SK-N-SH (cell line): ENCODE measurements at regions not wholly inside any gene's neighbourhood (a gene's known extent, or its start where the extent isn't known, plus 50 kb on each side); places are given as distances from the start of the nearest gene placed in this dataset.

Source experiments
- CTCF ChIA-PET: fragments of 300-600, 350-600 bp; formaldehyde crosslinking; extraction: SDS; loops from one replicate; lab custom pipeline; 2021; lab: Yijun Ruan, JAX
- POLR2A ChIA-PET: fragments of 350-600 bp; sonication (Branson Sonifier 250); formaldehyde crosslinking; extraction: SDS; loops from one replicate; lab custom pipeline; 2020; ENCODE audit warnings: antibody characterized with exemption, inconsistent platforms; lab: Yijun Ruan, JAX
- DNase-seq: peaks from one replicate; pipeline ENCODE4 v3.0.0; 2012
- H2AFZ ChIP-seq: fragments of 200-600 bp; sonication (generic); 2 replicates; pipeline ENCODE4 v1.8.1; 2016; ENCODE audit warnings: antibody characterized with exemption, mild to moderate bottlenecking, low read depth
- H3F3A ChIP-seq: fragments of 200-600 bp; sonication (generic); replicated peaks from 2 replicates; pipeline ENCODE3; 2016; ENCODE audit warnings: antibody characterized with exemption, mild to moderate bottlenecking; ENCODE audit not compliant: insufficient read depth
- H3K27ac ChIP-seq, 2 experiments: fragments of 200-500 bp in 1 of 2; fragments of 200-600 bp in 1 of 2; sonication (Bioruptor generic) in 1 of 2; sonication (generic), shearing (Covaris generic) in 1 of 2; 2 replicates each; pipeline versions ENCODE4 v1.5.1 to v1.6.1; 2014 to 2016; ENCODE audit warnings: low read depth in 2 of 2, inconsistent platforms in 1 of 2, low read length in 1 of 2, mild to moderate bottlenecking in 1 of 2, mixed read lengths in 1 of 2
- H3K27me3 ChIP-seq: fragments of 200-600 bp; sonication (generic), shearing (Covaris generic); 2 replicates; pipeline ENCODE4 v1.6.1; 2016; ENCODE audit warnings: mixed run types; ENCODE audit not compliant: insufficient read depth
- H3K36me3 ChIP-seq, 2 experiments: fragments of 200-500 bp in 1 of 2; fragments of 200-600 bp in 1 of 2; sonication (Bioruptor generic) in 1 of 2; sonication (generic) in 1 of 2; replicated peaks in 1 of 2; 2 replicates each; pipeline versions ENCODE3 to v1.5.1; 2014 to 2016; ENCODE audit warnings: low read length in 1 of 2, mild to moderate bottlenecking in 1 of 2; ENCODE audit not compliant: insufficient read depth in 2 of 2, control insufficient read depth in 1 of 2
- H3K4me1 ChIP-seq, 2 experiments: fragments of 200-500 bp in 1 of 2; fragments of 200-600 bp in 1 of 2; sonication (Bioruptor generic) in 1 of 2; sonication (generic), shearing (Covaris generic) in 1 of 2; 2 replicates each; pipeline versions ENCODE4 v1.5.1 to v1.6.1; 2014 to 2016; ENCODE audit warnings: low read depth in 1 of 2, low read length in 1 of 2, mixed run types in 1 of 2; ENCODE audit not compliant: insufficient read depth in 2 of 2, control insufficient read depth in 1 of 2
- H3K4me2 ChIP-seq: fragments of 200-600 bp; sonication (generic), shearing (Covaris generic); 2 replicates; pipeline ENCODE4 v1.6.1; 2017; ENCODE audit warnings: mixed run types
- H3K4me3 ChIP-seq, 2 experiments: fragments of 200-500 bp in 1 of 2; fragments of 200-600 bp in 1 of 2; sonication (Bioruptor generic) in 1 of 2; sonication (generic), shearing (Covaris generic) in 1 of 2; 2 replicates each; pipeline versions ENCODE4 v1.5.1 to v1.8.1; 2014 to 2016; ENCODE audit warnings: low read depth in 2 of 2, inconsistent platforms in 1 of 2, low read length in 1 of 2, mild to moderate bottlenecking in 1 of 2, mixed read lengths in 1 of 2, moderate library complexity in 1 of 2
- H3K79me2 ChIP-seq: fragments of 200-600 bp; sonication (generic); 2 replicates; pipeline ENCODE4 v1.8.1; 2017; ENCODE audit warnings: mild to moderate bottlenecking; ENCODE audit not compliant: insufficient read depth
- H3K9ac ChIP-seq: fragments of 200-600 bp; sonication (generic); 2 replicates; pipeline ENCODE4 v1.6.1; 2017; ENCODE audit warnings: mixed run types
- H3K9me2 ChIP-seq: fragments of 200-600 bp; sonication (generic); 2 replicates; pipeline ENCODE4 v1.6.1; 2017; ENCODE audit warnings: mixed run types
- H3K9me3 ChIP-seq: fragments of 200-600 bp; sonication (generic); 2 replicates; pipeline ENCODE4 v1.6.1; 2017; ENCODE audit warnings: mixed run types, mild to moderate bottlenecking, moderate library complexity
- H4K20me1 ChIP-seq: fragments of 200-600 bp; sonication (generic); 2 replicates; pipeline ENCODE4 v1.6.1; 2017; ENCODE audit warnings: mild to moderate bottlenecking, mixed run types; ENCODE audit not compliant: insufficient read depth
- CHD2 ChIP-seq: fragments of 150-350 bp; IDR thresholded peaks from 2 replicates; pipeline ENCODE4 v1.6.1; 2018; ENCODE audit warnings: low read length; ENCODE audit not compliant: partially characterized antibody
- EP300 ChIP-seq, 2 experiments: IDR thresholded peaks; 2 replicates each; pipeline versions ENCODE4 v1.4.0 to v1.6.1; 2012; ENCODE audit warnings: borderline replicate concordance in 1 of 2, low read depth in 1 of 2, low read length in 1 of 2
- EZH2phosphoT487 ChIP-seq: fragments of 200-600 bp; sonication (generic); IDR thresholded peaks from 2 replicates; pipeline ENCODE4 v1.6.1; 2017; ENCODE audit warnings: low read depth, mixed run types, mild to moderate bottlenecking, antibody characterized with exemption, moderate library complexity, borderline replicate concordance
- FOSL2 ChIP-seq: IDR thresholded peaks from 2 replicates; pipeline ENCODE4 v1.4.0; 2012; ENCODE audit warnings: low read depth, mild to moderate bottlenecking, moderate library complexity, borderline replicate concordance
- FOXJ3 ChIP-seq: sonication (generic); formaldehyde crosslinking; IDR thresholded peaks from 2 replicates; pipeline ENCODE4 v1.5.1; 2020; ENCODE audit warnings: mild to moderate bottlenecking, missing genetic modification reagents
- FOXM1 ChIP-seq: IDR thresholded peaks from 2 replicates; pipeline ENCODE4 v1.4.0; 2012; ENCODE audit warnings: low read depth, mild to moderate bottlenecking
- GABPA ChIP-seq: IDR thresholded peaks from 2 replicates; pipeline ENCODE4 v1.4.0; 2012; ENCODE audit warnings: low read depth, mild to moderate bottlenecking
- GATA2 ChIP-seq: sonication (generic); formaldehyde crosslinking; IDR thresholded peaks from 2 replicates; pipeline ENCODE4 v1.5.0; 2020; ENCODE audit warnings: mild to moderate bottlenecking, missing genetic modification reagents
- JUND ChIP-seq: IDR thresholded peaks from 2 replicates; pipeline ENCODE4 v1.4.0; 2012
- MXI1 ChIP-seq: IDR thresholded peaks from 2 replicates; pipeline ENCODE4 v1.6.1; 2012; ENCODE audit warnings: mild to moderate bottlenecking, low read depth, low read length, improper control_type of control experiment
- NFIC ChIP-seq: IDR thresholded peaks from 2 replicates; pipeline ENCODE4 v1.4.0; 2012; ENCODE audit warnings: borderline replicate concordance
- NRF1 ChIP-seq: IDR thresholded peaks from 2 replicates; pipeline ENCODE4 v1.6.1; 2012; ENCODE audit warnings: low read depth, mild to moderate bottlenecking, low read length
- POLR2AphosphoS5 ChIP-seq: IDR thresholded peaks from 2 replicates; pipeline ENCODE4 v1.6.1; 2012; ENCODE audit warnings: low read depth, low read length
- RAD21 ChIP-seq: IDR thresholded peaks from 2 replicates; pipeline ENCODE4 v1.6.1; 2012; ENCODE audit warnings: mild to moderate bottlenecking, low read length
- RCOR1 ChIP-seq: fragments of 150-350 bp; IDR thresholded peaks from 2 replicates; pipeline ENCODE4 v1.6.1; 2017; ENCODE audit warnings: antibody characterized with exemption, low read length
- RFX5 ChIP-seq: IDR thresholded peaks from 2 replicates; pipeline ENCODE4 v1.6.1; 2012; ENCODE audit warnings: mild to moderate bottlenecking, improper control_type of control experiment, low read length
- RXRA ChIP-seq: IDR thresholded peaks from 2 replicates; pipeline ENCODE4 v1.4.0; 2012; ENCODE audit warnings: low read depth, mild to moderate bottlenecking, borderline replicate concordance
- SIN3A ChIP-seq: IDR thresholded peaks from 2 replicates; pipeline ENCODE4 v1.6.1; 2012; ENCODE audit warnings: low read depth, mild to moderate bottlenecking, low read length, moderate library complexity, borderline replicate concordance
- SMC3 ChIP-seq: IDR thresholded peaks from 2 replicates; pipeline ENCODE4 v1.6.1; 2012; ENCODE audit warnings: low read depth, low read length, improper control_type of control experiment
- TAF1 ChIP-seq: IDR thresholded peaks from 2 replicates; pipeline ENCODE4 v1.6.1; 2012; ENCODE audit warnings: low read depth, mild to moderate bottlenecking, low read length, moderate library complexity, borderline replicate concordance
- TCF12 ChIP-seq: IDR thresholded peaks from 2 replicates; pipeline ENCODE4 v1.4.0; 2012
- TEAD4 ChIP-seq: IDR thresholded peaks from 2 replicates; pipeline ENCODE4 v1.4.0; 2012; ENCODE audit warnings: mild to moderate bottlenecking, borderline replicate concordance; ENCODE audit not compliant: insufficient read depth
- YY1 ChIP-seq: IDR thresholded peaks from 2 replicates; pipeline ENCODE4 v1.4.0; 2012; ENCODE audit warnings: low read depth, mild to moderate bottlenecking
- whole genome bisulfite sequencing: methylation state at CpG from one replicate; pipeline ENCODE4 v1.1.6; 2017; ENCODE audit warnings: low lambda C conversion rate; 5-methylcytosine and 5-hydroxymethylcytosine counted together
- TF ChIP-seq, protein P1 (sequence below): IDR thresholded peaks from 2 replicates; pipeline ENCODE4 v1.4.0; 2012; ENCODE audit warnings: low read depth
- TF ChIP-seq, protein P2 (sequence below): IDR thresholded peaks from 2 replicates; pipeline ENCODE4 v1.4.0; 2012; ENCODE audit warnings: low read depth, borderline replicate concordance
- TF ChIP-seq, protein P3 (sequence below): IDR thresholded peaks from 2 replicates; pipeline ENCODE4; 2012
- TF ChIP-seq, protein P4 (sequence below): fragments of 200-600 bp; sonication (generic); IDR thresholded peaks from 2 replicates; pipeline ENCODE4 v1.6.1; 2017; ENCODE audit warnings: antibody characterized with exemption, mild to moderate bottlenecking, moderate library complexity
- TF ChIP-seq, protein P5 (sequence below): IDR thresholded peaks from 2 replicates; pipeline ENCODE4 v1.4.0; 2012; ENCODE audit warnings: low read depth, borderline replicate concordance
- TF ChIP-seq, protein P6 (sequence below): fragments of 150-350 bp; IDR thresholded peaks from 2 replicates; pipeline ENCODE4 v1.6.1; 2016; ENCODE audit warnings: mild to moderate bottlenecking, low read depth, low read length

DNA sequence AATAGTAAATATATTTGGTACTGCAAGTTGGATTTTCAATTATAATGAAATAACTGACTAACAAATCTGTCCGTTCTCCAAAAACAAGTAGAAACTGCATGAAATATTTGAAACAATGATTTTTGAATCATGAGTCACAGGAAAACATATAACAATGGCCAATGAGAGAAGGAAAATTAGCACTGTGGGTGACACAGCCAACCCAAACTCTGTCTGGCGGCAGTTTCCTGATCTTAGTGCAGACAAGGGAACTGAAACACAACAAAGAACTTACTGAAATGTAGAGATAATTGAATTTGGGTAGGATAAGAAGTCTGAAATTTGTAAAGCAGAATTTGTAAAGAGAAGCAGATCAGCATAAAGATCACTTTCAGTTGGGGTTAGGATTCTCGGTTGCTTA, 2743.3 kb upstream of the PCDH20 start:
- WGBS: 4% methylated on average over 3 of the region's 3 CpGs
- Histone ChIP-seq H3K79me2 (no peaks in the 10 kb centered on the region; the same call in 1 of the 2 replicates), H3K36me3 (no peaks in the 10 kb centered on the region), H3K4me1 (peaks cover 3 to 22% of the 10 kb centered on the region in 2 experiments), H3K9me2 (no peaks in the 10 kb centered on the region; the same call in 1 of the 2 replicates), H3K9me3 (no peaks in the 10 kb centered on the region; the same call in 1 of the 2 replicates), H3K4me2 (peak overlapping the region; percentile 42), H3K27me3 (no peaks in the 10 kb centered on the region), H2AFZ (peak overlapping the region; percentile 58), H3K4me3 (peak overlapping the region; percentile 17 to 33; a peak in 2 of 4 replicates), H4K20me1 (no peaks in the 10 kb centered on the region), H3K9ac (peak overlapping the region; percentile 42; the same call in 1 of the 2 replicates), H3F3A (peaks cover 10% of the 10 kb centered on the region), H3K27ac (peak overlapping the region; percentile 68 to 72)
- POLR2A ChIA-PET: no interaction called here
- peak; percentile 5 for DNase-seq
- CTCF ChIA-PET: no interaction called here
- no peak for TF ChIP-seq EZH2phosphoT487
- TF ChIP-seq TAF1: no peak
- peak; percentile 38 for TF ChIP-seq GATA2
- TF ChIP-seq, protein P1, sequence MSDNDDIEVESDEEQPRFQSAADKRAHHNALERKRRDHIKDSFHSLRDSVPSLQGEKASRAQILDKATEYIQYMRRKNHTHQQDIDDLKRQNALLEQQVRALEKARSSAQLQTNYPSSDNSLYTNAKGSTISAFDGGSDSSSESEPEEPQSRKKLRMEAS: no peak
- TF ChIP-seq RFX5: 0 out of 2 replicates have a peak, but pooled peaks have one; percentile 55
- no peak for TF ChIP-seq POLR2AphosphoS5
- TF ChIP-seq NFIC: no peak
- no peak for TF ChIP-seq GABPA
- no peak for TF ChIP-seq MXI1
- TF ChIP-seq RAD21: no peak
- TF ChIP-seq TEAD4: 0 out of 2 replicates have a peak, but pooled peaks have one; percentile 27
- no peak for TF ChIP-seq YY1
- TF ChIP-seq SMC3: no peak
- TF ChIP-seq EP300 (IDR thresholded peaks at IDR 0.05; ENCODE audit: borderline replicate concordance in 1 of 2, low read depth in 1 of 2, low read length in 1 of 2): peak in 1 of 2 experiments; percentile 57; a peak in 1 of 4 replicates
- no peak for TF ChIP-seq RXRA
- TF ChIP-seq RCOR1: no peak
- peak; percentile 65; the same call in 1 of the 2 replicates for TF ChIP-seq FOXM1
- TF ChIP-seq, protein P2, sequence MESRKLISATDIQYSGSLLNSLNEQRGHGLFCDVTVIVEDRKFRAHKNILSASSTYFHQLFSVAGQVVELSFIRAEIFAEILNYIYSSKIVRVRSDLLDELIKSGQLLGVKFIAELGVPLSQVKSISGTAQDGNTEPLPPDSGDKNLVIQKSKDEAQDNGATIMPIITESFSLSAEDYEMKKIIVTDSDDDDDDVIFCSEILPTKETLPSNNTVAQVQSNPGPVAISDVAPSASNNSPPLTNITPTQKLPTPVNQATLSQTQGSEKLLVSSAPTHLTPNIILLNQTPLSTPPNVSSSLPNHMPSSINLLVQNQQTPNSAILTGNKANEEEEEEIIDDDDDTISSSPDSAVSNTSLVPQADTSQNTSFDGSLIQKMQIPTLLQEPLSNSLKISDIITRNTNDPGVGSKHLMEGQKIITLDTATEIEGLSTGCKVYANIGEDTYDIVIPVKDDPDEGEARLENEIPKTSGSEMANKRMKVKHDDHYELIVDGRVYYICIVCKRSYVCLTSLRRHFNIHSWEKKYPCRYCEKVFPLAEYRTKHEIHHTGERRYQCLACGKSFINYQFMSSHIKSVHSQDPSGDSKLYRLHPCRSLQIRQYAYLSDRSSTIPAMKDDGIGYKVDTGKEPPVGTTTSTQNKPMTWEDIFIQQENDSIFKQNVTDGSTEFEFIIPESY: no peak
- TF ChIP-seq, protein P3, sequence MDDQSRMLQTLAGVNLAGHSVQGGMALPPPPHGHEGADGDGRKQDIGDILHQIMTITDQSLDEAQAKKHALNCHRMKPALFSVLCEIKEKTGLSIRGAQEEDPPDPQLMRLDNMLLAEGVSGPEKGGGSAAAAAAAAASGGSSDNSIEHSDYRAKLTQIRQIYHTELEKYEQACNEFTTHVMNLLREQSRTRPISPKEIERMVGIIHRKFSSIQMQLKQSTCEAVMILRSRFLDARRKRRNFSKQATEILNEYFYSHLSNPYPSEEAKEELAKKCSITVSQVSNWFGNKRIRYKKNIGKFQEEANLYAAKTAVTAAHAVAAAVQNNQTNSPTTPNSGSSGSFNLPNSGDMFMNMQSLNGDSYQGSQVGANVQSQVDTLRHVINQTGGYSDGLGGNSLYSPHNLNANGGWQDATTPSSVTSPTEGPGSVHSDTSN: peak; percentile 22; the same call in 1 of the 2 replicates
- peak; percentile 48; the same call in 1 of the 2 replicates for TF ChIP-seq FOSL2
- TF ChIP-seq, protein P4, sequence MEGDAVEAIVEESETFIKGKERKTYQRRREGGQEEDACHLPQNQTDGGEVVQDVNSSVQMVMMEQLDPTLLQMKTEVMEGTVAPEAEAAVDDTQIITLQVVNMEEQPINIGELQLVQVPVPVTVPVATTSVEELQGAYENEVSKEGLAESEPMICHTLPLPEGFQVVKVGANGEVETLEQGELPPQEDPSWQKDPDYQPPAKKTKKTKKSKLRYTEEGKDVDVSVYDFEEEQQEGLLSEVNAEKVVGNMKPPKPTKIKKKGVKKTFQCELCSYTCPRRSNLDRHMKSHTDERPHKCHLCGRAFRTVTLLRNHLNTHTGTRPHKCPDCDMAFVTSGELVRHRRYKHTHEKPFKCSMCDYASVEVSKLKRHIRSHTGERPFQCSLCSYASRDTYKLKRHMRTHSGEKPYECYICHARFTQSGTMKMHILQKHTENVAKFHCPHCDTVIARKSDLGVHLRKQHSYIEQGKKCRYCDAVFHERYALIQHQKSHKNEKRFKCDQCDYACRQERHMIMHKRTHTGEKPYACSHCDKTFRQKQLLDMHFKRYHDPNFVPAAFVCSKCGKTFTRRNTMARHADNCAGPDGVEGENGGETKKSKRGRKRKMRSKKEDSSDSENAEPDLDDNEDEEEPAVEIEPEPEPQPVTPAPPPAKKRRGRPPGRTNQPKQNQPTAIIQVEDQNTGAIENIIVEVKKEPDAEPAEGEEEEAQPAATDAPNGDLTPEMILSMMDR: no peak
- no peak for TF ChIP-seq FOXJ3 (CRISPR knock-in tag)
- TF ChIP-seq, protein P5, sequence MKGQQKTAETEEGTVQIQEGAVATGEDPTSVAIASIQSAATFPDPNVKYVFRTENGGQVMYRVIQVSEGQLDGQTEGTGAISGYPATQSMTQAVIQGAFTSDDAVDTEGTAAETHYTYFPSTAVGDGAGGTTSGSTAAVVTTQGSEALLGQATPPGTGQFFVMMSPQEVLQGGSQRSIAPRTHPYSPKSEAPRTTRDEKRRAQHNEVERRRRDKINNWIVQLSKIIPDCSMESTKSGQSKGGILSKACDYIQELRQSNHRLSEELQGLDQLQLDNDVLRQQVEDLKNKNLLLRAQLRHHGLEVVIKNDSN: no peak
- TF ChIP-seq CHD2: no peak
- peak; percentile 60 for TF ChIP-seq JUND
- peak; percentile 50; the same call in 1 of the 2 replicates for TF ChIP-seq TCF12
- no peak for TF ChIP-seq SIN3A
- no peak for TF ChIP-seq NRF1
- TF ChIP-seq, protein P6, sequence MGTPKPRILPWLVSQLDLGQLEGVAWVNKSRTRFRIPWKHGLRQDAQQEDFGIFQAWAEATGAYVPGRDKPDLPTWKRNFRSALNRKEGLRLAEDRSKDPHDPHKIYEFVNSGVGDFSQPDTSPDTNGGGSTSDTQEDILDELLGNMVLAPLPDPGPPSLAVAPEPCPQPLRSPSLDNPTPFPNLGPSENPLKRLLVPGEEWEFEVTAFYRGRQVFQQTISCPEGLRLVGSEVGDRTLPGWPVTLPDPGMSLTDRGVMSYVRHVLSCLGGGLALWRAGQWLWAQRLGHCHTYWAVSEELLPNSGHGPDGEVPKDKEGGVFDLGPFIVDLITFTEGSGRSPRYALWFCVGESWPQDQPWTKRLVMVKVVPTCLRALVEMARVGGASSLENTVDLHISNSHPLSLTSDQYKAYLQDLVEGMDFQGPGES: no peak
